GM18519 (cell line): ENCODE measurements at regions not wholly inside any gene's neighbourhood (a gene's known extent, or its start where the extent isn't known, plus 50 kb on each side); places are given as distances from the start of the nearest gene placed in this dataset.
"Not testable (repeated sequence)": the region's sequence is repeated elsewhere in the genome, so short reads cannot be mapped to it uniquely, and the experiment has no call there.

Experiments used
- ATAC-seq: cut with Tn5 transposase; IDR thresholded peaks from one replicate; pipeline ENCODE4 v1.9.1; 2021; ENCODE audit warnings: mild to moderate bottlenecking, moderate library complexity; ENCODE audit not compliant: unreplicated experiment, low FRiP score

GRCh38 chr2:67755156-67755882 lies 307.5 kb downstream of the C1D start:
- no peak for ATAC-seq

GRCh38 chr2:67760995-67761394 lies 301.8 kb downstream of the C1D start:
- ATAC-seq, result no peak

- no peak for ATAC-seq
Observed at GRCh38 chr2:67771380-67771779, 291.4 kb downstream of the C1D start.

- no peak for ATAC-seq
Observed at GRCh38 chr2:67772216-67773170, 290.3 kb downstream of the C1D start.

GRCh38 chr2:67773851-67774250 lies 289.0 kb downstream of the C1D start:
- ATAC-seq, result no peak

GRCh38 chr2:67776276-67776675 lies 286.5 kb downstream of the C1D start:
- no peak for ATAC-seq

- no peak for ATAC-seq
Observed at GRCh38 chr2:67777010-67777409, 285.8 kb downstream of the C1D start.

GRCh38 chr2:67777836-67778429 lies 284.9 kb downstream of the C1D start:
- no peak for ATAC-seq

DNA sequence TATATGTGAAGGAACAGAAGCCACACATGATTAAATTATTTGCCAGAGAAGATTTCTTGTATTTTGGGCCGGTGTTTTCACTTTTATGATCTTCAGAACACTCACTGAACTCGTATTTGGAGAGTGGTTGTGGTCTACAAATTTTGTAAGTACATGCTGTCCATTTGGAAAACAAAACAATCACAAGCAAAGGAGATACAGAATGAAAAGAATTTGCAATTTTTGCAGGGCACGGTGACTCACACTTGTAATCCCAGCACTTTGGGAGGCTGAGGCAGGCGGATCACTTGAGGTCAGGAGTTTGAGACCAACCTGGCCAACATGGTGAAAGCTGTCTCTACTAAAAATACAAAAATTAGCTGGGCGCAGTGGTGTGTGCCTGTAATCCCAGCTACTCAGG lies 282.0 kb downstream of the C1D start:
- ATAC-seq, result not testable (repeated sequence)

GRCh38 chr2:67782443-67782842 lies 280.4 kb downstream of the C1D start:
- ATAC-seq, result no peak

DNA sequence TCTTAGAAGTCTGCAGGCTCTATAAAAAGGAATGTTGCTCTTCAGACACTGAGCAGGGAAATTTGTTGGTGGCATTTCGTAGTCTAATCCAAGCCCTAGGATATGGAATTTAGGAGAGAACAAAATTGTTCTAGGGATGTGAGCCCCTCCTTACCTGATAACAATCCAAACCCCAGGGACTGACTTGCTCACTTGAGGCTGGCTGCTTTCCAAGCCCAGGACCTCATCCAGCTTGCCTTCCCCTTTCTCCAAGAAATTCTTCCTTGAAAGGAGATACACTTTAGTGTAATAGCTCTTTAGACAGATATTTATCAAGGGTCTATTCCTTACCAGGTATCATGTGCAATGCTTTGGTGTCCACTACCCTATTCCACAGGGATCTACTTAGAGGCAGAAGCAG lies 279.8 kb downstream of the C1D start:
- no peak for ATAC-seq

GRCh38 chr2:67790622-67791021 lies 272.2 kb downstream of the C1D start:
- no peak for ATAC-seq

DNA sequence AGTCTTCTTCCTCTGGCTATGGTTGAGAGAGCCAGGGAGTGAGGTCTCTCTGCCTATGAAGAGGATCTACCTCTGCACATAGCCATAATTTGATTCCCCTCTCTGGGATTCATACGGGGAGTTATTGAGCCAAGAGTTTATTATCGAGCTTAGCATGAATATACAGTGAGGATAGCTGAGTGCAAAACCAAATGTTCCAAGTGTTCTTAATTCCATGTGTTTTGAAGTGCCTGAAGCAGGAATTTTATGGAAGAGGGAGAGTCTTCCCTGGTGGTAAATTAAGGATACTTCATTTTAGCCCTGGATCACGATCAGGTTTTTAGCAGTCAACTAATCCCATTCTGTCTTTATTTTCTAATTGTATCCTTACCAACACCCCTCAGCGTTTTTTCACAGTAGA lies 270.6 kb downstream of the C1D start:
- no peak for ATAC-seq

GRCh38 chr2:67792681-67793091 lies 270.1 kb downstream of the C1D start:
- no peak for ATAC-seq

DNA sequence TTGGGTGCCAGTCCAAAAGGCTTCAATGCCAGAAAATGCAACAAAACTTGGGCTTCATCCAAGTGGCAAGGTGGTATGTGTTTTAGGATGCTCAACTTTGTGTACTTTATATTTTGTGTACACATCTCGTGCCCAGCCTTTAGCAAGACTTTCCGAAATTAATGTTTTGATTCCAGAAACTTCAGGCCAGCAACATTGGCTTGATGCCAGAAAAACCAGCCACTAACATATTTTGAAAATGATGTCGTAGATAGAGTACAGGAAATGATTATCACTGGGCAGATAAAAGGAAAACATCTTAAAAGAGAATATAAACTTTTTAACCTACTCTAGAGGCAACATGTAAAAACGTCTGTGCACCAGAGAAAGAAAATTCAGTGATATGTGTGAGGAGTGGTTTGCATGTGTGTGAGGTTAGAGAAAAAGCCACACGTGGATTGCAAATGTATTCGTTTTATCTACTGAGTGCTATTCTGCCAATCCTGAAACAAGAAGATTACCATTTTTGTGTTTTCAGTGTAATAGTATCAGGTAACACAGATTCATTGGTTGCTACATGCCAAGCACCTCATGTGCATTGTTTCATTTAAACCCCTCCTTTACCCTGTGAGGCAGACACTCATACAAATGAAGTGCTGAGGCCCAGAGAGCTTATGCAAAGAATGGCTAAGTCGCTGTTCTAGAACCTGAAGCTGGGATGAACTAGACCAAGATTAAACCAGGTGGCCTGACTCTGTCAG lies 264.8 kb downstream of the C1D start:
- ATAC-seq, result no peak

DNA sequence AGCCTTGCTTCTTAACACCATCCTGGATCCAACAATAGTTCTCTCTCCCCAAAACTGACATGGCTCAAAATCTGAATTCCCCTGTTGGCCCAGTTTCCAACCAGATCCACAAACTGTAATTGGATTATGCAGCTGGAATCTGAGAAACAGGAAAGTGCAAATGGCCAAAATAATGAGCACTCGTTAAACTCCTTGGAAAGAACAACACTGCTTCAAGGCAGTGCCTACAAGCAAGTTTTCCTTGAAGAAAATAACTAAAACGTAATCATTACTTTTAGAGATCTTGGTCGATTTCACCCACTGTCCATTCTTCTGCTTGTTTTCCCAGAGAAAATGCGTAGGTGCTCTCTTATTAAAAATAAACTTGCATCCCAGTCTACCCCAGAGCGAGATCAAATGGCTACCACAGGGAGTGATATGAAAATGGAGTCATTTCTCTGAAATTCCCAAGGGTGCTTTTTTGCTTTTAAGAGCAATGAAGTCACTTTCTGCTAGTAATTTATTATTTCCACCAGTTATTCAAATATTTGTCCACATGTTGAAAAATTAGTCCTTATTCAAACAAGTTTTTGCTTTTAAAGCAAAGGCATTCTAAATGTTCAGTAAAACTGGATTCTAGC lies 264.2 kb downstream of the C1D start:
- no peak for ATAC-seq

DNA sequence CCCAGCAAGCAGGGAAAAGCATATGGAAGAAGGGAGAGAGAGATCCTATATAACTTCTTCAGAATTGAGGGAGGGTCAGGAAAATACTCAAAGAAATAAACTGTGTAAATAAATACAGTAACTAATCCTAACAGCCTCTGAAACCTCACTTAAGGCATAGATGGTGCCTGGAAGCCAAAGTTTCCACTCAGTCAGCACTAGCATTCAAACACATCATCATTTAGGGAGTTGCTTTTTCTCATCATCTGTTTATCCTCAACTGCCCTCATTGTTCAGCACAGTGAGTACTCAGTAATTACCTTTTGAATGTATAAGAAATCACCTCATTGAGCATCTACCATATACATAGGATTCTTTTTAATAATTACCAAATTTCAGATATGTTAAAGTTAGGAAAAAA lies 262.9 kb downstream of the C1D start:
- ATAC-seq, result no peak

DNA sequence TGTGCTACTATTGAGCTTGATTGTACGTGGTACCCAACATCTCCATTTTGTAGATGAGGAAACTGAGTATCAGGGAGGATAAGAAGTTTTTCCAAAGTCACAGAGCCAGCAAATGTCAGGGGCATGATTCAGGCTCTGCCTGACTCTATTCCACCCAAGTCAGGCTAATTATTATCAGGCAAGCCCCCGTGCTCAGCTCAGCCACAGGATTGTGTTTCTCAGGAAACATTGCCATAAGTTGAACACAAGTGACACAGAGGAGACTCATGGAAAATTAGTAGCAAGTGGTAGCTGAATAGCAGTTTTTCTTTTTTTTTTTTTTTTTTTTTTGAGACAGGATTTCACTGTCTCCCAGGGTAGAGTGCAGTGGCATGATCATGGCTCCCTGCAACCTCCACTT lies 260.5 kb downstream of the C1D start:
- ATAC-seq, result no peak

DNA sequence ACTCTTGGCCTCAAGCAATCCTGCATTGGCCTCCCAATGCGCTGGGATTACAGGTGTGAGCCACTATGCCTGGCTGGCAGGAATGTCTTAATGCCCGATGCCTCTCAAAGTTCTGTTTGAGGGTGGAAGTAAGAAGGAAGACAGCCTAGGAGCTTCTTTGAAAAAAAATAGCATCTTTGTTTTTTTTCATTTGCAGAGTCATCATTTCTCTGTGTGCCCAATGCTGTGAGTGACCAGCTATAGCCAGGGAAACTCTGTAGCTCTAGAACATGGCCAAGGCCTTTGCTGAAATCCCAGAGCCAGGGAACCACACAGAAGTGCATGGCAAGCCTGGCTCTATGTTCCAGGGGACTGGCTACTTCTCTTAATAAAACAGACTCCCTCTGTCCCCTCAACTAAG lies 260.0 kb downstream of the C1D start:
- ATAC-seq, result no peak

DNA sequence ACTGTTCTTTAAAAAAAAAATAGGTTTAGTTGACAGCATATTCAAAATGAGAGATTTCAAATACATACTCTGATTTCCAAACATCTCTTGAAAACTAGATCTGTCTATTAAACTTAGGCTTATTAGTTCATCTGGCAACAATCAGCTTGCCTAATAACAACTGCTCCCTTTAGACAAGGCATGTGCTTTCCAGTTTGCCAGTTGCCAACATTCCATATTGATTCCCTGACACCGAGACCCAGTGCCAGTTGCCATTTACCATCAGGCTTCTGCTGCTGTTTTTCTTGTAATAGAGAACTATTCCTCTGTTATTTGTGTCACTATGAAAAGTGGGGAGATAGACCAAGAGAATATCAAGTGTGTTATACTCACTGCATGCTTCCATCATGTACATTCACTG lies 256.0 kb downstream of the C1D start:
- no peak for ATAC-seq
